AG08395 (cell line): ENCODE measurements at regions not wholly inside any gene's neighbourhood (a gene's known extent, or its start where the extent isn't known, plus 50 kb on each side); places are given as distances from the start of the nearest gene placed in this dataset.
"Not testable (repeated sequence)": the region's sequence is repeated elsewhere in the genome, so short reads cannot be mapped to it uniquely, and the experiment has no call there.

Experiments
- DNase-seq: peaks from one replicate; pipeline ENCODE4 v3.0.0; 2012; ENCODE audit warnings: mixed read lengths, low spot score

DNA sequence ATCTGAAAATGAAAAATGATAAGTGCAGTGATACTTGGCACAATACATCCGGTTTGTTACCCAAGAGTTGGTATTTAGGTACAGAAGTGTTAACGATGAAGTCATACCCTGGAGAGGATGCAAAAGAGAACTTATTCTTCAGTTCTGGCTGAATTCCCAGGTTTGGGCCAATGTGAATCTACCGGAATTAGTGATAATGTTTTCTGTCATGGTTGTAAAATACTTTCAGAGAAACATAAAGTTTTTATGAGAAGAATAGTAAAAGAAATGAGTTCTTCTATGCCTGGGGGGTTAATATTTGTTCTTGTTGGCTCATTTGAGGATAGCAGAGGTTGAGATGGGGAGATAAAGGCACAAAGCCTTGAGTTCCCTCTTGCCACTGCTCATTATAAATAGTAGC, 509.9 kb upstream of the POU3F2 start:
- no peak for DNase-seq

DNA sequence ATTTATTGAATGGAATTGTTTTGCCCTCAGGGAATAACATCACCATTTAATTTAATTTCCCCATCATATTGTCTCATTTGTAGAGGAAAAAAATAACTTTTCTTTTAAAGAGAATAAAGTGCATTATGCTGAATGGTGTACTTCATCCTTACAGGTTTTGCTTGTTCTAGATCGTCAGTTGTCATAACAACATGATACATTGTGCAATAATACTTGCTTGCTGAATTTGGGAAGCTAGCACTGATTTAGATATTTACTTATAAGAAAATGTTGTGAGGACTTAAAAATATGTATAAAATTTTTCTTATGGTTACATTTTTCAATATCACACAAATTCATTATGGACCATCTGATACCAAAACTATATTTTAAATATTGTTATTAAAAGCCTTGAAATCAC, 509.0 kb upstream of the POU3F2 start:
- no peak for DNase-seq

DNA sequence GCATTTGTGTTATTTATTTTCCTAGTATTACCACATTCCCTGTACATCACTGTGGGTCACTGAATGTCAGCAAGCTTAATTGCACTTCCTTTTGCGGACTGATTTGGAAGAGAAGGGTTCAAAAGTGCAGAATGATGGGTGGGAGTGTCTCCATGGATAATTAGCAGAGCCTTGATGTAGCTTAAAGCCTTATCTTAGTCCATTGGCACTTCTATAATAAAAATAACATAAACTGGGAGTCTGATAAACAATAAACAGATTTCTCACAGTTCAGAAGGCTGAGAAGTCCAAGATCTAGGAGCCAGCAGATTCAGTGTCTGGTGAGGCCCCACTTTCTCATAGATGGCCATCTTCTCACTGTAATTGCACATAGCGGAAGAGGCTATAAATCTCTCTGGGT, 501.1 kb upstream of the POU3F2 start:
- DNase-seq = no peak

DNA sequence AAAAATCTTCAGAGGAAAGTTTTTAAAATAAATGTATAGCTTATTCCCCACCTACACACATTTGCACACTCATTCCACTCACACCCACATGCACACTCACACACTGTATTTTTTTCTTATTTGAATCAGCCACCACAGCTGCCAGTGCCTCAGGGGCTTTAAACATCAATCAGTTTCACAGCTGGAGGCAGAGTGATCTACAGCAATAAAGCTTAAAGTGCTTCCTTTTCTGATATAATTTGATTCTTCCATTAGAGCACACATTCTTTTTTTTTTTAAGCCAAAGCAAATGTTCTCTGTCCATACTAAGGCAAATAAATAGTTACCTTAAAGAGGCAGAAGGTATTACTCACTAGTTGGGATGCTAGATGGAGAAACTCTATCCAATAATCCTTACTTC, 498.8 kb upstream of the POU3F2 start:
- no peak for DNase-seq

DNA sequence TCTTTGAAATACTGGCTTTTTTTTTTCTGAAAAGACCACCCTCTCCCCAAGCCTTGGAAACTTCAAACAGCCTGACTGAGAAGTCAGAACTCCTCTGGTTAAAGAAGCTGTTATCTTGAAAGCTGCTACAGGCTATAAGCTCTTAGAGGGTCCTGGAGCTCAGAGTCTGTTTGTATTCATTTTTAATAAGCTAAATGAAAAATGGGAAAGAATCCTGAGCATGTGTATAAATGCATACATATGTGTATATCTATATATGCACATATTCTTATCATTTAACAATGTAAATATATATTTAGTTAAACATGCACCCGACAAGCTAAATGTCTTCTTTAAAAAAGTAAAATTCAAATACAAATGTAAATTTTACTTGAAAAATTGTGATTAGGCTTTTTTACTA, 494.9 kb upstream of the POU3F2 start:
- no peak for DNase-seq

DNA sequence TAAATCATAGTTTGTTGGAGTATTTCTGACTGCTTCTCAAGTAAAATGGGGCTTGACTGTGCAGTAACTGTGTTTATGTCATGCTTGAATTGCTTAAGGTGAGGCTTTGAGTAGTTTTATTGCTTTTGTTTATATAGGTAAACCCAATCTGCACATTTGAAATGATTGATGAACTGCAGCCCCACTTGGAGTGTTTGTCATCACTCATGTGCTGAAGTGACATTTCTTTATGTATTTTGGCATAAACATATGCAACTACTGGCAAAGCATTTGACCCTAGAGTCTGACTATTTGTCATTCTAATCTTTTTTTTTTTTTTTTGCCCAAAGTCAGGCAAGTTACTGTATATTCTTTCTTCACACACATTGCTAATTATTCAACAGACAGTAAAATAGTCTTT, 491.4 kb upstream of the POU3F2 start:
- DNase-seq = no peak

DNA sequence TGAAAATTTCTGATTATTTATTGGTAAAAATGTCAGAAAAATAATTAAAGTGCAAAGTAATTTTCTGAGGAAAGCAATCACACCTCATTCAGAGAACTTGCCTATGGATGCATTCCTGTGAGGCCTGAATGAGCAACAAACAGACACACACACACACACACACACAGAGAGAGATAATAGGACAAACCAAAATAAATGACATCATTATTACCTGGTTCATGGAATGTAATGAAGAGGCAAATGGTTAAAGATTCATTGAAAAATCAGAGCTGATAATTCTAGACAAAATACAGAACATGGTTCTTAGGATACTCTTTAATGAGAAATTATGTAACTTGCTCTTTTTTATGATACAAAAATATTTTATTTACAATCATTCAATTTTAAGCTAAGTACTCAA, 490.6 kb upstream of the POU3F2 start:
- DNase-seq = no peak

DNA sequence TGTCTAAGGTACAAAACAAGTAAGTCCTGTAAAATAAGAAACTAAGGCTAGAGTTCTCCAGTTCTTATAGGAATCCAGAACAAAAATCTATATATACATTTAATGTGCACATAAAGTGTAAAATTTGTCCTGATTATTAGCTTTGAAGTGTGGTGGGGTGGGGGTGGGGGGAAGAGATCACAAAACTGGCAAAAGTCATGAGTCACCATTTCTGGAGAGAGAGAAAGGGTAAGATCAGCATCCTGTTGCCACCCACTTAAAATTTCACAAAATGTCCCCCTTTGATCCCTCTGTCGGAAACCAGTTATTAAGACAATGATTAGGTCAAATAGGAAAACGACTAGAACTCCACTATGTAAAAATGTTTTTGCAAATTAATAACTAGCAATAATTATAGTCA, 482.0 kb upstream of the POU3F2 start:
- DNase-seq = no peak

DNA sequence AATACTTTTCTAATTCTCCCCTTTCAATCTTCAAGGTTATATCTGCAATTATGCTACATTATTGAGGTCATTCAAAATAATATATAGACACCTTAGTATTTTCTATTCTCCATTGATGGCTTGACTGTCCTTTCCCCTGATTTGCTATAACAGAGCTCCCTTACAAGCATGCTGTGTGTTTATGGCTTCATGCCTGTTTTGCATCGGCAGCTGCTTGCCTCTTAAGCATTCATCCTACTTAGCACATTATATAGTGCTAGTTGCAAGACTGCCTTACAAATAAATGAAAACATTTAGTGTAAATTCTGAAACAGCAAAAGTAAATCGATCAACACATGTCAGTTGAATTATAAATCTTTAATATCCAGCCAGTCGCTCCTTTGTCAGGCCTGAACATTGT, 476.2 kb upstream of the POU3F2 start:
- no peak for DNase-seq

DNA sequence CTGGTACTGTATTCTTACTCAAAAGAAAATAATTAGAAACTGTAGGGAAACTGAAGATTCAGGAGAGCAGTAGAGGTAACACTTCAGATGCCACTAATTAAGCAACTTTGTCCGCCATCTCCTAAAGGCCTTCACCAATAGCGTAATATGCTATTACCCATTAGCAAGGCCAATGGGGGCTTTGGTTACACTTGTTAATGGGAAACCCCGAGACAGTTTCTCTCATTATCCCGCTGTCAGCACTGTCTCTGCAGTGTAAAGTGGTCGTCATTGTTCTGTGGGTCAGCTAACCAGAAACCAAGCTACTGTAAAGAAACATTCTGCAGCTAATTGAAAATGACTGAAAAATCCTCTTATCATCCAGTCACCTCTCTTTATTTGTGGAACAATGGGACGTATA, 468.0 kb upstream of the POU3F2 start:
- no peak for DNase-seq

DNA sequence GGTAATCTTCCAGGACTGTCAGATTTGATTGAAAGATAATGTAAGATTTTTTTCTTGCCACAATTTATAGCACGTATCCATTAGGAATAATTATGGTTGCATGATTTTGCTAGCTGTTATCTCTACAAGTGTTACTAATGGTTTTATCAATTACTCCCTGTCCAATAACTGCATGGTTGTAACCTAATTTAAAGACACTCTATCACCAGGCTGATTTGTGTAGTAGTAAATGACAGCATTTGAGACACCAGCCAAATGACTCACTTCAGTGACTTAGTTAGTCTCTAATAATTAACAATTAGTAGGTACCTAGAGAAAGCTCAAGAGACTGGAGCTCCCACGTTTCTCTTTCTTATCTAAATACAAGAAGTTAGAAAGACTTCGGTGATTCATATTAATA, 453.8 kb upstream of the POU3F2 start:
- no peak for DNase-seq

DNA sequence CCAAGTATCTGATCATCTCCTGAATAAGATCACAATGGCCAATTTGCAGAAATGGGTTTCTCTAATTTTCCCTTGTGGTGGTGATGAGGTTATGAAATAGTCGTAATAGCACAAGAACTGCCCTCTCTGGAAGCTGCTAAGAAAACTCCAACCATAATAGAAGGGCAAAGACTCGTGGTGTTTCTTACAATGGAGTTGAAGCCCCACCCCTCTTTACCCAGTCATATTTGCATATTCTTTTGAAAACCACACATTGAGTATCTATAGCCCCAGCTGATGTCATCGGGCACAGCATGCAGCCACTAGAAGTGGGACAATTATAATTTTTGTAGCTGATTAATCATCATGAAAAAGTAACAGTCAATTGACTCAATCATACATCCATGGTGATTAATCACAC, 452.1 kb upstream of the POU3F2 start:
- DNase-seq = no peak

DNA sequence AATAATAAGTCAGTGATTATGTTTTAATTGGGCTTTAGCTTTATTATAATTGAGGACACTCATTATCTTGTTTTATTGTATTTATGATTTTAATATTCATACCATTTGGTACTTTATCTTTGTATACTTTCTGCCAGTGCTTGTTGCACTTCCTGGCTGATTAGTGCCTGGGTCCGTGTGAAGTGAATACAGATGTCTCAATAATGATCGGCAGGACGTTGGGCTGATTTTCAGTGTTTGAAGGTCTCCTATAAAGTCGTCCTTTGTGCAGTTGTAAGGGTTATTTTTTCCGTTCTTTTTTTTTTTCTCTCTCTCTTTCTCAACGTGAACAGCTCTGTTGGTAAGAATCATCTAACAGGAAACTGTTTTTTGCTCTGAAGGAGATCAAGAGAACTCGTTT, 450.0 kb upstream of the POU3F2 start:
- DNase-seq = no peak

DNA sequence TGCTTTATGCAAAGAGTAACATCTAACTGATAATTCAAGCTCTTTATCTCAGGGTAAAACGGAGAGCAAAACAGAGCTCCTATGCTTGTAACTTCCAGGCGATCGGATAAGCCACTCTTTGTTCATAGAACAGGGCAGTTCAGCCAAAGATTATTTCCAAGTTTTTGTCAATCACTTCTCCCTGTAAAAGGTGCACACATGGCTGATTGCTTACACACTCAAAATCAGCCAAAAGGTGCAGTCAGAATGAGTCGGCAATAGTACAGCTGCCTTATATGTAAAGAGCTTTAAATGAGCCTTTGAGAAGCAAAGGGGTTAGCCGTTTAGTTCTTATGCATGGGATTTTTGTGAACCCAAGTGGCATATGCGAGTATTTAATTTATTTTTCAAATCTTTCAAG, 449.6 kb upstream of the POU3F2 start:
- DNase-seq = no peak

DNA sequence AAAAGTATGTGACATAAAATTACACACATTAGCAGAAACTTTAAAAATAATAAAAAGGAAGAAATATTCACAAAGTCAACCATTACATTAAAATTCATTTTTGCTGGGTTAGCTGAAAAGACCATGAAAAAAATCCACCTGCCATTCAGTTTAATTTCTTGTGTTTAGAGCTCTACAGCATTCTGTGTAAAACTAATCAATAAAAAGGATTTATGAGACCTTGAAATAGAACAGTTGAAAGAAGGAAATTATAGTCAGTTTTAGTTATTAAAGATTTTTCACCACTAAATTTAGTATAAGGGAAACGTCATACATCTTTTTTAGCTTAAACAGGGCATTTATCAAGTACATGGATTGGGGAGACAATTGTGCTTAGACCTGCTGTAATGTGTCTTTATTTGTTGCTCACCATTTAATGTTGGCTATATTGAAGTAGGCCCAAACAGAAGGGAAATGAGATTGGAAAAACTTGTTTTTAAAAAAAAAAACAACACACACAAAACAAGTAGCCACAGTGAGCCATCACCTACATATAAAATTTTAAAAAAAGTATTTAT, 438.7 kb upstream of the POU3F2 start:
- no peak for DNase-seq

DNA sequence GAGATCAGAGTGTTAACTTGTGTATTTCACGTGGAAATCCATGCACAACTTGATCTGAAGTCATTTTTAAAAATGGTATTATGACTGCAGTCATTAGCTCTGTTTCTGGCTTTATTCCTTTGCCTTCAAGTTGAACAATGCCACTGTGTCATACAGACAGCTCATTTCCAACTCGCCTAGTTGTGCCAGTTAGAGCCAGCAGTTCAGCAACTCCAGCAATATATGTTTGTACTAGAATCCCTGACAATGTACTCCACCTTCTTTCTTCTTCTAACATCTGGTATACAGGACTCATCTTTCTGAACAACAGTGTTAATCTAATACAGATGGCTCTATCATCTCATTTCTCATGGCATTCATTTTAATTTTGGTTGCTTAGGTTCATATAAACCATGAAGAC, 418.3 kb upstream of the POU3F2 start:
- DNase-seq = no peak

DNA sequence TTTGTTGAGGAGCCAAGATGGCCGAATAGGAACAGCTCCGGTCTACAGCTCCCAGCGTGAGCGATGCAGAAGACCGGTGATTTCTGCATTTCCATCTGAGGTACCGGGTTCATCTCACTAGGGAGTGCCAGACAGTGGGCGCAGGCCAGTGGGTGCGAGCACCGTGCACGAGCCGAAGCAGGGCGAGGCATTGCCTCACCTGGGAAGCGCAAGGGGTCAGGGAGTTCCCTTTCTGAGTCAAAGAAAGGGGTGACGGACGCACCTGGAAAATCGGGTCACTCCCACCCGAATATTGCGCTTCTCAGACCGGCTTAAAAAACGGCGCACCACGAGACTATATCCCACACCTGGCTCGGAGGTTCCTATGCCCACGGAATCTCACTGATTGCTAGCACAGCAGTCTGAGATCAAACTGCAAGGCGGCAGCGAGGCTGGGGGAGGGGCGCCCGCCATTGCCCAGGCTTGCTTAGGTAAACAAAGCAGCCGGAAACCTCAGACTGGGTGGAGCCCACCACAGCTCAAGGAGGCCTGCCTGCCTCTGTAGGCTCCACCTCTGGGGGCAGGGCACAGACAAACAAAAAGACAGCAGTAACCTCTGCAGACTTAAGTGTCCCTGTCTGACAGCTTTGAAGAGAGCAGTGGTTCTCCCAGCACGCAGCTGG, 417.7 kb upstream of the POU3F2 start:
- DNase-seq = not testable (repeated sequence)

DNA sequence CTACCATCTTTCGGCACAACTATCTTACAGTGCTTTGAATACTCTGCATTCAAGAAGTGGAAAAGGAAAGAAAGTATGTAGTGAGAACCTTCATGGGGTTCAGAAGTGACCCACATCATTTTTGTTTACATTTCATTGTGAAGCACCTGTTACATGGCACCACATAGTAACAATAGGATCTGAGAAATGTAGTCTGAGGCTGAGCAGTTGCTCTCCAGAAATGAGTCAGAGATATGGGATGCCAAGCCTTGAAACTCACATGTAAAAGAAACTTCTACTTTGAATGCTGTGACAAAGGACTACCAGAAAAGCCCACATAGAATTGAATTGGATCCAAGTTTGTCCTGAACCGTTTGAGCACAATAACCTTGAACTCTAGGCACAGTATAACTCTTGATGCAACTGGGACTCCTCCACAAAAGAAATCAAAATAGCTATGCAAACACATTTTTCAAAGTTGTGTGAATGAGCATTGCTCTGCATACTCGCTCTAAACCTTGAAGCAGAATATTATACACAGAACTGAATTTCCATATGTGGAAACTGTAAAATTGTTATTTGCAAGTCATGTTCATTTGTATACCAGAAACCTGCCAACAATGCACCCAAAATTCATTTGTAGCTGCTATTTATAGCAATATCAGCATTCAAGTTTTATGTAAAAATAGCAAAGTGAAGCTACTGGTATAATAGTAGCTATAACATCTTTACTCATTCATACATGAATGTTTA, 400.9 kb upstream of the POU3F2 start:
- DNase-seq = no peak

DNA sequence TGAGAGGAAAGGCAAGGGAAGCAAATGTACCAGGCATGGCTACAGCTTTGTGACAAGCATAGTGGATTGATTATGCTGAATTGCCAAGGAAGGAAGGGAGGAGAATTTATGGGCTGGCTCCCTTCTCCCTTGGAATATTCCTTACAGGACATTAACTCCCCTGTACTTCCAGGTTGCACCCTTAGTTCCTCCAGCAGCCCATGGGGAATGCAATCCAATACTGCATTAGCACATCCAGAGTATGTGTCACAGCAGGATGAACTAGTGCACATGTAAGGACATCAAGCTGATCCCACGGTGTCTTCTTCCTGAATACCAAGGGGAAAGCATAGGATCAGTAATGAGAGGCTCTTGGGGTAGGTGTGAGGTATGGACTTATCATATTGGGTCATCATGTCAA, 390.7 kb upstream of the POU3F2 start:
- no peak for DNase-seq

DNA sequence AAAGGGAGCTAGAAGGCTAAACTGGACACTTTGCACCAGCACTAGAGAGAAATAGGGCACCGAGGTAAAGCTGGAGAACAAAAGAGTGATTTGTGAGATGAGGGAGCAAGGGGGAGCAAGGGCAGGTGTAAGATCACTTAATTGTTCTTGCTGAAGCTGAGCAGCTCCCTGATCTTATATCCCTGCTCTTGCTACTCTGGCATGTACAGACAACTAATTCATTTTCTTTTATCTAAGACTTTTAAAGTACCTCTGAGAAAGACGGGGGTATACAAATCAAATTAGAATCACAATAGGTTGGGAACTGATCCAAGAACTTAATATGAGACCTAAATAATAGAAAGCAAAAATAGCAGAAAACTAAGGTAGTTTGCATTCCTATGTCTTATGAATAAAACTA, 381.7 kb upstream of the POU3F2 start:
- no peak for DNase-seq

DNA sequence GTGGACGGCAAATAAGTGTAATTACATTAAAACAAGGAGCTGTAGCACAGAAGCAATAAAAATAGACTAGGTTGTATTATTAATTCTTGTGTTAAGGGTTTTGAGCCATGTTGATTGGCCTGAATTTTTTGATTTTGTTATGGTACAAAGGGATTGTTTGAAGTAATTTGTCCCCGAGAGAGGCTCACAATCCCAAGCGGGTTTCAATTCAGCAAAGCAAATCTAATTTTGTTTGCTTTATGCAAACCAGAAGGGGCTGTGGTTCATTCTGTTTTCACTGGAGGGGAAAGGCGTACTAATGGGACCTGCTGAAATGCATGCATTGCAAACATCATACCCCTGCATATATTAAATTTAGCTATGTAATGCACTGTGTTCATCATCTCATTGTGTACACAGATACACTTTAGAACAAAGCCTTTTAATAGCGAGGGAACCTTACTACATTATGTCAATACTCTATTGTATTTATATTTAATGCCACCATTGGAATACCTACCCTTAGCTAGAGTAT, 379.5 kb upstream of the POU3F2 start:
- DNase-seq = no peak

DNA sequence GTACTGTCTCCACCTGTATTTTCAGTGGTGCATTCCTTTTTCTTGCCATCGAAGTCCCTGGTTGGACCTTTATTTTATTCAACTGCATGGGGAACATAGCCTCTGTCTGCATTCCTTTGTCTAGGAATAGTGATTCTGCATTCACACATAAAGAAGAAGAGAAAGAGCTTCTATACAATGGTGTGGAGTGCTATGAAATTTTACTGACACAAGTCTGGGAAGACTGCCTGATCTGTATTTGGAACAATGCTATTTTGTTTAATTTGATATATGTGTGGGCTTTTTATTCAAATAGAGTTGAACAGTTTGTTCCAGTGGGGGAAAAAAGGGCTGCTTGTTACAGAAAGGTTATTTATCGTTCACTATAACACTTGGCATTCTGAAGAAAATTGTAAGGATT, 375.7 kb upstream of the POU3F2 start:
- DNase-seq = no peak
